A549 (cell line): ENCODE measurements at regions not wholly inside any gene's neighbourhood (a gene's known extent, or its start where the extent isn't known, plus 50 kb on each side); places are given as distances from the start of the nearest gene placed in this dataset.

Experiments used
- MAX ChIP-seq: IDR thresholded peaks from 2 replicates; pipeline ENCODE4 v1.6.1; 2012
- MYC ChIP-seq: IDR thresholded peaks from 2 replicates; pipeline ENCODE4 v1.6.1; 2012; ENCODE audit warnings: mild to moderate bottlenecking, inconsistent platforms, low read length, improper control_type of control experiment, borderline replicate concordance
- RNF2 ChIP-seq: fragments of 200-600 bp; sonication (generic); IDR thresholded peaks from 2 replicates; pipeline ENCODE4 v1.6.1; 2016; ENCODE audit warnings: low read depth, mild to moderate bottlenecking, antibody characterized with exemption, moderate library complexity, borderline replicate concordance

GRCh38 chr3:14265246-14265962 lies 86.8 kb downstream of the LSM3 start:
- TF ChIP-seq MYC (0 out of 2 replicates have a peak, but pooled peaks have one; percentile 19), RNF2 (no peak), MAX (peak; percentile 73)
